ENCODE measurements at regions not wholly inside any gene's neighbourhood (a gene's known extent, or its start where the extent isn't known, plus 50 kb on each side); places are given as distances from the start of the nearest gene placed in this dataset.

GRCh38 chr3:23146163-23146562, 57.0 kb upstream of the UBE2E2 start:
- TF ChIP-seq CTCF (IDR thresholded peaks at IDR 0.05; ENCODE audit: extremely low read depth in 1 of 2, insufficient read depth in 1 of 2, low read depth in 1 of 2, low read length in 2 of 2) (no peak), POLR2AphosphoS5 (IDR thresholded peaks at IDR 0.05; ENCODE audit: insufficient read depth, low read depth, low read length) (no peak), POLR2A (IDR thresholded peaks at IDR 0.05; ENCODE audit: low read depth, low read length) (no peak), EZH2 (IDR thresholded peaks at IDR 0.05; ENCODE audit: borderline replicate concordance, low read depth, low read length, severe bottlenecking) (no peak), GATA2 (IDR thresholded peaks at IDR 0.05; ENCODE audit: insufficient read depth, insufficient read length, low read depth, low read length) (no peak), FOS (IDR thresholded peaks at IDR 0.05; ENCODE audit: borderline replicate concordance, insufficient read depth, low read length) (no peak)

Measured in endothelial cell of umbilical vein (primary cell).